HG02973 (cell line): ENCODE measurements at regions not wholly inside any gene's neighbourhood (a gene's known extent, or its start where the extent isn't known, plus 50 kb on each side); places are given as distances from the start of the nearest gene placed in this dataset.
"Not testable (repeated sequence)": the region's sequence is repeated elsewhere in the genome, so short reads cannot be mapped to it uniquely, and the experiment has no call there.

Experiments used
- ATAC-seq: cut with Tn5 transposase; IDR thresholded peaks from one replicate; pipeline ENCODE4 v1.9.1; 2021; ENCODE audit warnings: moderate library complexity; ENCODE audit not compliant: unreplicated experiment

DNA sequence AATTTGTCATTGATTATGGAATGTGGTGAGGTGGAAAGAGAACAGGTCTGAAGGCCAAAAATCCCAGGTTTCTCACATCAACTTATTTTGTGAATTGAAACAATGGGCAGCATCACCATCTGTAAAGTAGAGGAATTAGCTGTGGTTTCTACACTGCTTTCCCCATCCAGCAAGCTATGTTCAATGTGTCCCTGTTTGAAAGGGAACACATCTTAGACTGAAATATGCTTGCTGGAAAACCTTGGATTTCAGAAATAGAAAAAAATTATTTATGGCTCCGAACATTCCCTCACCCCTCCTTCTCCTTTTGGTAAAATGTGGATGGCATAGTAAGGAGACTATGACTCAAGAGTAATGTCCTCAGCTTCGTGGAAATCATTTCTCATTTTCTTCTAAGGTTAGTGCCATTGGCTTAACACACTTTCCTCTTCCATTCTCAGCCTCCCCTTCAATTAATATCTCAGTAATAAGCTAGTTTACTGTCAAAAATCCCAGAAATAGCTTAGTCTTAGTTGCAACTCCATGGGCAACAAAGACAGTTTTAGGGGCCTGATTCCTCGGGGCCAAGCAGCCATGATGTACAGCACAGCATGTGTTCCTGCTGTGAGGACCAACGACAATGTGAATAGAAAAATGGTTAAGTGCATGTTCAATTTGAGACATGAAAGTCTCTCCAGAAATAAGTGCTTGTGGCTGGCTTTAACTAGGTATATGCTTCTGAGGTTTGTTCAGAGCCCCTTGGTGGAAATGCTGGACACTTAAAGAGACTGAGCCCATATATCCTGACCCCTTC is 205.8 kb upstream of the SLC38A2 start:
- ATAC-seq = no peak

DNA sequence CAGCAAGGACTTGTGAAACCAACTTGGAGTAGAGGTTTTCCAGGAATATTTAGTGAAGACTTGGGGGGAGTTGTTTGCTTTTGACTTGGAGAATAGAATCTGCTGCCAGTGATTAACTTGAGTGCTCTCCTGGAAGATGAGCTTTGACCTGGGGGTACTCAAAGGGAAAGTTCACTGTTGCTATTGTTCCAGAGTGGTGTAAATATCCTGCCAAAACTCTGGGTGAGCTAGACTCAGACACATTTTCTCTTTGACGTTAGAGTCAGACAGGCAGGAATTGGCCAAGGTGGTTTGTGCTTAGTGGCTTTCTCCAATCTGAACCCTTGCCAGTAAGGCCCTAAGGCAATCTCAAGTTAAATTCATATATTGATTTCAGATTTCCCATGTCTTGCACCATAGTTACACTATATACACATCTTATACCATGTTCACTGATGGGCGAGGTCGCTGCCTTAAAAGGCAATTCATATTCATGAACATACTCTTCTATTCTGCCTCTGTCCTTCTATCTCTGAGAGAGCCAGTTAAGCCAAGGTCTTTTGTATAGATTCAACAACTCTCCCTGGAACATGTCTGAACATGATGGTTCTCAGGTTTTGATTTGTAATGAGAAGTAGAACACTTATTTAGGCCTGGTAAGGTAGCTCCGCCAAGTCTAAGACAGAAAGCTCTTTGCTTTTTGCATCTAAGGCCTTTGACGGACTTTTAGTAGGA is 204.6 kb upstream of the SLC38A2 start:
- ATAC-seq = no peak

DNA sequence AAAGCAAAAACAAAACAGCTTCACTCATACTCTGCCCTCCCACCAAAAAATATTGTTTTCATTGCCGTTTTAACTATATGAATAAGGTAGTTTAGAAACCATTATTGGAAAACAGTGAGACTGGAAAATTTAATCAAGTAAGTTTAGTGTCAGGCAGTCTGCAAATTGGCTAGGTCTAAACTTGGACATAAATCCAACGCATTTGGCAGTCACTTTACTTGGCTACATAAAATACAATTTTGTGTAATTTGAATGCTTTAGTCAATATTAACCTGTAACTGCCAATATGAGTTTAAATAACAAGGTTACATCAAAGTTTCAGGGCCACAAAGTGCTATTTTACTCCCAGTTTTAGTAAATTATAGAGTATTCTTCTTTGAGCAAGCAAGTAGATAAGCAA is 202.3 kb upstream of the SLC38A2 start:
- ATAC-seq = no peak

DNA sequence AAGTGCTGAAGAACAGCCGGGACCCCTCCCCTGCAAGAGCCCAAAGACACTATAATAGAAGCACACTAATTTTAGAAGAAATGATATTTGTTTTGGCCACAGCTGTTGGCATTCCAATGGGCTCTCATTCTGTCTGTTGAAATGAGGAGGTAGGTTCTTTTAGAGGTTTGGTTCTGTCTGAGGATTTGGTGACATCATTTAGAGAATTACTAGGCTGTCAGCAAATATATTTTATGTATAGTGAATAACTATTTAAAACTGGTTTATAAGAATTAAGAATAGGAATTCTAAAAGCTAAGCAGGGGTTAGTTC is 200.7 kb upstream of the SLC38A2 start:
- no peak for ATAC-seq

DNA sequence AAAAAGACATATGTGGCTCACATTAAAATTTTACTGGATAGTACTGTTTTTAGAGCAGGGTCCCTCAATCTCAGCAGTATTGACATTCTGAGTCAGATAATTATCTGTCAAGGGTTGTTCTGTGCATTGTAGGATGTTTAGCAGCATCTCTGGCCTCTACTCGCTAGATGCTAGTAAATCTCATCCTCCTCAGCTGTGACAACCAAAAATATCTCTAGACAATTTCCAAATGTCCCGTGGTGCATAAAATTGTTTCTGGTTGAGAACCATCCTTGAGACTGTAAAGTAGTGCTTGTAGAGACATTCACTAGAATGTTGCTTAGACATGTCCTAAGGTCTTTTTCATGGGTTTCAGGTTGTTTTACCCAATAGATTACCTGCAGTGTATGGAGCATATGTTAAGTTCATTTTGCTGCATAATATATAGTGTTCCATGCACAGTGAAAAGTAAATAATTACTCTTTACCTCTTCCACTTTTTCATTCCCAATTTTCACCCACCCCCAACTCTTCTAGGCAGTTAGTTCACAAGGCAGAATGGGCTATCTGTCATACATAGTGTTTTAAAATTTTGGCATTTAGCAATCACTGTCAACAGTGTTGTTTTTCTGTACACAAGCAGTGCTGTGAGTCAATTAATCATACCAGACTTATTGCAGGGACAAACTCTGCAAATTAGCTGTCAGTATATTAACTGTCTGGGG is 200.2 kb upstream of the SLC38A2 start:
- ATAC-seq = no peak

DNA sequence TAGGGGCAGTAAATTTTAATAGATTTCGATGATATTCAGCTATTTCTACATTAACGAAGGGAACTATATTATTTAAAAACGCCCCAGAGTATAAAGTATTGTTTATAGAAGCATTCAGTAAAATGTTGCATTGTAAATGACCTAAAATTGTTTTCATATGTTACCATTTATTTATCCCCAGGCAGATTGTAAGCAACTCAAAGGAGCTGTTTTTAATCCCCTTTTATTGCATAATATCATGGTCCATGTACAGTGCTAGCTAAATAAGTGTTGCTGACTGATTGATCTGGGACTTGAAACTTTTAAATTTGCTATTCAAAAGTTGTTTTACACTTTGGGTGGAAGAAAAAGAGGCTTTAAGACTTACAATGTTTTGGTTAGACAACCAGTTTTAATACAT is 199.0 kb upstream of the SLC38A2 start:
- ATAC-seq = no peak

DNA sequence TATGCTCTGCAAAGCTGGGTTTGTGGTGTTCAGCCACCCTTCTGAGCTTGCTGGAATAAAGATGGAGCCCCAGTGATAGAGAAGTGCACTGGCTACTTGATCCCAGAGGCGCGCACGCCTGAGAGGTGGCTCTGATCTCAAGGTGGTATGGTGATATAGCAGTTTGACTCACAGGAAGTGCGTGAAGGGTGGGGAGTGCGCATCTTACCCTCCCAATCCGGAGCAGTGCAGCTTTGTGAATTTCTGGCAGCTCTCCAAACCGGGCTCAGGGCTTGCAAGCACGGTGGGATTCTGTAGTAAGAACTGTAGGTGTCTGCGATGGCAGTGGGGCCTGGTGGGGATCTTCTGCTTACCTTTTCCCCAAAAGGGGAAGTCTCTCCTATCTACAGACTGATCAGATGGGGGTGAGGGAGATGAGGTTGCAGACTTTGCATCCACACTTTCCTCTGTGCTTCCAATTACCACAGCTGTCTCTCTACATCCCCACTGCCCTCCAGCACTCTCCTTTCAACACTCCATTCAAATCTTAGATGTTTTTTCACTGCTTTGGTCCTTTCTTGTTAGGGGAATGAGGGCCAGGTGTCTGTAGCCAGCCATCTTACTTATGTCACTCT is 197.4 kb upstream of the SLC38A2 start:
- no peak for ATAC-seq

DNA sequence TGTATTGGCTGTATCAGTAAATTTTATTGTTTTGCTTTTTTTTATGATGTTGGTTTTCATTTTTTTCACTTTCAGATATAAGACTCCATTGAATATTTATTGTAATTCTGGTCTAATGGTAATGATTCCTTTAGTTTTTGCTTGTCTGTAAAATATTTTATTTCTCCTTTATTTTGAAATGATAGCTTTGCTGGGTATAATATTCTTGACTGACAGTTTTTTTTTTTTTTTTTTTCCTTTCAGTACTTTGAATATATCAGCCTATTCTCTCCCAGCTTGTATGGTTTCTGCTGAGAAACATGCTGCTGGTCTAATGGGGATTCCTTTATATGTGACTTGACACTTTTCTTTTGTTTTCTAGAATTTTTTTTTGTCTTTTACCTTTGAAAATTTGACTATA is 195.1 kb upstream of the SLC38A2 start:
- no peak for ATAC-seq

DNA sequence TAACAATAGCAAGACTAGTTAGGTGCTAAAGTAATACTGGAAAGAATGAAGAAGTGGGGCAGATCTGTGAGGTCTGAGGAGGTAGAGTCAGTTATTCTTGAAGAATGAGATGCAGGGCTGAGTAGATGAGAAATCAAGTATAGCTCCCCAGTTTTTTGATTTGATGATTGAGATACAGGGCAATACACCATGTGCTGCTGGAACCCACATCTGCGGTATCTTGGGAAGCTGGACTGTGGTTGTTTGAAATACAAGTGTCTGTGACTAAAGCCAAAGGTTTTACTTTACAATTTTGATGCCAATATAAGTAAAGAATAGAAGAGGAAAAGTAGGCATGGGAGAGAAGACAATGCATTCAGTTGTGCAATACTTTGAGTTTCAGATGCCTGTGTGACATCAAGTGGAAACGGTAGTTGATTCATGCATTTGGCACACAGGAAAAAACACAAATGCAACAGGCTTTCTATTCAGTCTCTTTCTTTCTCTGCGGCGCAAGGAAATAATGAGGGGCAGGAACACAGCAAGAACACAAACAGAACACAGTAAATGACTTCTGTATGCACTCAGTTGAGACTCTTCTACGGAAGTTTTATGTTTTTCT is 190.2 kb upstream of the SLC38A2 start:
- no peak for ATAC-seq

DNA sequence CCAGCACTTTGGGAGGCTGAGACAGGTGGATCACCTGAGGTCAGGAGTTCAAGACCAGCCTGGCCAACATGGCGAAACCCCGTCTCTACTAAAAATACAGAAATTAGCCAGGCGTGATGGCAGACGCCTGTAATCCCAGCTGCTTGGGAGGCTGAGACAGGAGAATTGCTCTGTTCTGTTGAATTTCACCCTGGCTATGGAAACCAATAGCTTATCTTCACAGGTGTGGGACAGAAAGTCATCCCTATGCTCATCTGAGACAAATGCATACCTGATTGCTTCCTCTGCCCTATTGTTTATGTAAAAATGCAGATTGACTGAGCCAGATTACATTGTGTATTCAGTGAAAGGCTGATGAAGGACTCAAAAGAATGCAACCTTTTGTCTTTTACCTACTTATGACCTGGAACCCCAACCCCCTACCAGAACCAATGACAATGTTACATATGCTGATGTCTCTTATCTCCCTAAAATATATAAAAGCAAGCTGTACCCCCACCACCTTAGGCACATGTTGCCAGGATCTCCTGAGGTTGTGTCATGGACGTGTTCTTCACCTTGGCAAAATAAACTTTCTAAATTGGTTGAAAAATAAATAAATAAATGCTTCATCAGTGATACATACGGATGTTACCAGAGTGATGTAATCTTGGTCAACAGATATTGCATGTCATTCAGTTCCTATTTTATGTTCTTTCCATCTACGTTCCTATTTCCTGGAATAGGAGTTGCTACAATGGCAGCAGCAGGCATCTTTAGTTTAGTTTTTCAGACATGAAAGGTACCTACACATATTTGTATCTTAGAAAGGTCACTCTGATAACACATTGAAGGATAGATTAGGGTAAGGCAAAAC is 189.4 kb upstream of the SLC38A2 start:
- not testable (repeated sequence) for ATAC-seq

DNA sequence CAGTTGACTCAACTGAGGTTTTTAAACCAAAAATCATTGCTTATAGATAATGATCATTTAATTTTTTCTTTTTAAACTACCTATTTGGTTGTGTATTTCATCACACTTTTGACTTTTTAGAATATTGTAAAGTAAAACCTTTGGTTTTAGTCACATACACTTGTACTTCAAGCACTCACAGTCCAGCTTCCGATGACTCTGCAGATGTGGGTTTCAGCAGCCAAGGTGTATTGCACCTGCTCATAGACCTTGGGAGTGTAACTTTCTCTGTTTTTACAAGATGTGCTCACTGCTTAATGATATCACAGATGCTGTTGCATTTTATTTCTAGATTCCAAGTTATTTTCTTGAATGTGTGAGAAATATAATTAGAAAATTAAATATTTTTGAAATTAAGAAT is 188.3 kb upstream of the SLC38A2 start:
- no peak for ATAC-seq

DNA sequence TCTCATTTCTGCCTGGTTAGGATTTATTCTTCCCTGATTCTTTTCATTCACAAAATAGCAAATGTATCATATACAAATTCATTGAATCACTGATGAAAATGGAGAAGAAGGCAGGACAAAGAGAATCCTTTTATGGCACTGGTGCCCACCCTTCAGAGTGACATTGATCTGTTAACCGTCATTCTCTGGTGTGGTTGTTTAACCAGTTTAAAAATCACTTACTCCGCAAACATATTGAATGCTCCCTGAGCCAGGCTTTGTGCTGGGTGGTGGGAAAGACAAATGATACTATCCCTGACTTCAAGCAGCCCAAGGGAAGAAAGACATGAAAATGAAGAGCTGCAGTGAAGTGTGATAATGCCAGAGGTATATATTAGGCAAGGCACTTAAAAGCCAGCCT is 187.5 kb upstream of the SLC38A2 start:
- no peak for ATAC-seq

DNA sequence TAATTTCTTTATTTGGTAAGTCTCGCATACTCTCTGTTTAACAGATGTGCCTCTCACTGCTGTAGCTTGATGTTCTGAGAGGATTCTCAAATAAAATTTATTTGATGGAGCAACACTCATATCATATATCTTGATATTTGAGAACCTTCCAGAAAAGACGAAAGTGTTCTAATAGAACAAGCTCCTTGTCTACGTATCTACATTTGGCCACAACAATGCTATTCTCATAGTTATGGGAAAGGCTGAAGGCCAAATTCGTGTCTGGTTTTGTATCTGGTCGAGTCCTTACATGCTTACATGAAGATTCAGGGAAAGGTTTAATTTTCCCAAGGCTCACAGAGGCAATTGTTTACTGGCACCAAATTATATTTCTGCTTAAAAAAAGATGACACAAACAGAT is 186.7 kb upstream of the SLC38A2 start:
- no peak for ATAC-seq

DNA sequence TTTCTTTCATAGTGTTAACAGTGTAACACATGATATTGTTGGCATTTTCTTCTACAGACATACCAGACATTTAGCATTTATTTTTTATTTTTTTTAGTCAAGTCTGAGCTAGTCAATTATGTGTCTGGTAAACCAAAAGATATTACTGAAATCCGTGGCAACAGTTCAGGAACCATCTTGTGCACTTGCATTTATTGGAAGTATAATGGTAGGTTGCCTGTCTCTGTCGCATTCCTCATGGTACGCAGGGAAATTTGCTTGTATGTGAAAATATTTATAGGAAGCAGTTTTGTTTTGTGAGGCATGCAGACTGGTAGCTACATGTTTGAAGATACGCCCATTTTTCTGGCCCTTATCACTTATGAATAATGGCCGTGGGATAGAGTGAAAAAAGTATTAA is 186.1 kb upstream of the SLC38A2 start:
- no peak for ATAC-seq

DNA sequence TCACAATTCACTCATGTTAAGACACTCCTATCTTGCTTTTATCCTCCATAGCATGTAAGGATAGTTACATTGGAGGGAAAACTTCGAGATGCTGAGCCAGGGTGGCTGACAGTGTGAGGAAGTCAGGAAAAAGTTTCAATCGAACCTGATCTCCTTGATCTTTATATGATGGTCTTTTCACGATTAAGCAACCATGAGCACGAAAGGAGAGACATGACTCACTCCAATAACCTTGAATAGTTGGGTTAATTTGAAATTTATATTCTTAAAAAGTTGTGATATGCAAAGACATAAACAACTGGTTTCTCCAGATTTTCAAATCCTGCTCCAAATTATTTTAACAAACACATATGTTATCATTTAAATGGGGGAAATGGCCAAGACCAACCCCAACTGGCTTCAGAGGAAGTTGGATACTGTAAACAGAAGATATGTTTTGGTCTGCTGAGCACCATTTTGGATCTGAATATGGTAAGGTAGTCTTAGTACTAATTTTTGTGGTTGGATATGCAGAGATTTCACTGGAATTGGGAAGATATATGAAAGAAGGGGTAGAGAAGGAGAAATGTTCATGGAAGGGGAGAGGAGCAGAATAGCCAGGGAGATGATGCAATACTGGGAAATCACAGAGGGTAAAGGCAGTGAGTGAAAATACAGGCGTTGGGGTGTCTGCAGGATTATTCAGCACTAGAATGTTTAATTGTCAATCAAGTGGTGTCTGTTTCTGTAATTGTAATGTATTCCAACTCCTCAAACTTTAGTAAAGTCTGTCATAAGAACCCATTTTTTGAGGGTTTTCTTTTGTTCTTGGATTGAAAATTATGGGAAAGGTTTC is 185.2 kb upstream of the SLC38A2 start:
- ATAC-seq = no peak

DNA sequence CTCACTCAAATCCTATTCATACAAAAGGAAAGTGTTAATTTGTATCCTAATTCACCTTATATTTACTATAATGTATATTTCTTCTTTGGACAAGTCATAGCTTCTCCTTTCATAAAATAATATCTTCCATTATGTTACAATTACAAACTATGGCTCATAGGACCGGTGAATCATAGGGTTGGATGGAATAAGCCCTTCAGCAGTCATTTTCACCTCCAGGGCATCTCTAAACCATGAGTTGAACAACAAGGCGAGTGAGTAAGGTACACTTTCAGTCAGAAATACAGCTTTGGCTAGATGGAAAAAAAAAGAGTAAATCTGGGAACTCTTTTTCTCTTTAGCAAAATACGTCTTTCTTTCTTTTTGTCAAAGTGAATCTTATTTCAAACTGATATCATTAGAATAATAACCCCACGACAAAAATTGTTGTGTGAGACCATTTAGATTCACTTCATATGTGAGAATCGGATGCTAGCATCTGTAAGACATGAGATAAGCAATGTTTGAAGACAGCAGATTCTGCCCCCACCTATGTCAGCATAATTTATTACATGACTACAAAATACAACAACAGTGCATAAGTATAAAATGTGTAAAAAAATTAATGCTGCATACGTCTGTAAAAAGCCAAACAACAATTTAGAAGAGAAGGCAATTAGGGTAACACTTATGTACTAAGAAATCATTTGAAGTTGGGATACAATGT is 184.4 kb upstream of the SLC38A2 start:
- no peak for ATAC-seq

DNA sequence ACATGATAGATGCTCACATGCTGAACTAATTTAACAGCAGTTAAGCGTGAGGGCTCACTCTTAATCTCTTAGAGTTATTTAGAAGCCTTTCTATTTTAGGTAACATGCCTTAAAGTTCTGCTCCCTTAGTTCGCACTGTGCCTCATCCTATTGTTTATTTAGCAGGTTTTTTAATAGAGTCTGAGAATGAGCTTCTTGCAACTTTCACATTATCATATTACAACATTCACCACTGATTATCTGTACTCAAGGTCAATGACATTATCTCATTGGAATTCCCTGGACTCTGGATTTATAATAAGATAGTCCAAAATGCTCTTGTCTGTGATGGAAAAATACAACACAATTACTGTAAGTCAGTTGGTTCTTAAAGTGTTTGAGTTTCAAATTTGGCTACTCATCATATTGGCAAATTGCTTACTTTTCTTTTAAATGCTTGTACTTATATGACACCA is 183.6 kb upstream of the SLC38A2 start:
- ATAC-seq = no peak

DNA sequence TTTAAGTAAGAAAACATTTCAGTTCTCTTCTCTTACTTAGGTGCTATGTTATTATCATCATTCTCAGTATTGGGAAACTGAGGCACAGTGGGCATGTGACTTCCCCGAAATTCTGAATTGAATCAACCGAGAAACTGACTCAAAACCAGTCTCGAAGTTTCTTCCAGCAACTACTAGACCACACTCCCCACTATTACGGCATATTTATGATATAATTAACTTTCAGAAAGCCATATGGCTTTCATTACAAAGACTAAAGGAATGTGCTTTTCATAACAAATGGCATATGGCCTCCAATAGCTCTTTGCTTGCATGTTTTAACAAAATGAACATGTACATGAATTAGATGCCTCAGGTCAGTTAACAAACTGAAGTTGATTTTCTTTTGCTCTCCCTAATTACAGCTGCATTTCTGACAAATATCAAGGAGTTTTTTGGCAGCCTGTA is 182.9 kb upstream of the SLC38A2 start:
- ATAC-seq = no peak

DNA sequence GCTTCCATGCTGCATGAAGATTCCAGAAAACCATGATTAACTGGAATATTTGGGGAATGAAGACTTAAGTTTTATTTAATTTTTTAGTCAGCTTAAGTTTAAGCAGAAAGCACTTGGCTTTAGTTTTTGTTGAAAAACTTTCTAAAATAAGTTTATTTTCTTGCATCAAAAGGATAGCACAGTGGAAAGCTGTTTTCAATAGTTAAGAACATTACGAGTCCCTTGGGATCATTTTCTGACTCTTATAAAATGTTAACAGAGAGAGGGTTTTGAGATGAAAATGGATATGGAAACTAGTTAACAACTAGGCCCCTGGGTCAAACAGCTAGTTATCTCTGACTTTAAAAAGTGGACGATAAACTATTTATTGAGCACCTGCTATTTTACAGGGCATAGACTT is 181.9 kb upstream of the SLC38A2 start:
- no peak for ATAC-seq
